ENCODE measurements at regions not wholly inside any gene's neighbourhood (a gene's known extent, or its start where the extent isn't known, plus 50 kb on each side); places are given as distances from the start of the nearest gene placed in this dataset.
"Not testable (repeated sequence)": the region's sequence is repeated elsewhere in the genome, so short reads cannot be mapped to it uniquely, and the experiment has no call there.

DNA sequence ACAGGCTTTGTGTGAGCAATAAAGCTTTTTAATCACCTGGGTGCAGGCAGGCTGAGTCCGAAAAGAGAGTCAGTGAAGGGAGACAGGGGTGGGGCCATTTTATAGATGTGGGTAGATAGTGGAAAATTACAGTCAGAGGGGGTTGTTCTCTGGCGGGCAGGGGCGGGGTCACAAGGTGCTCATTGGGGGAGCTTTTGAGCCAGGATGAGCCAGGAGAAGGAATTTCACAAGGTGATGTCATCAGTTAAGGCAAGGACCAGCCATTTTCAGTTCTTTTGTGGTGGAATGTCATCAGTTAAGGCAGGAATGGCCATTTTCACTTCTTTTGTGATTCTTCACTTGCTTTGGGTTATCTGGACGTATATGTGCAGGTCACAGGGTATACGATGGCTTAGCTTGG lies 571.3 kb upstream of the PCDH7 start:
- not testable (repeated sequence) for DNase-seq (ENCODE audit: low spot score)

DNA sequence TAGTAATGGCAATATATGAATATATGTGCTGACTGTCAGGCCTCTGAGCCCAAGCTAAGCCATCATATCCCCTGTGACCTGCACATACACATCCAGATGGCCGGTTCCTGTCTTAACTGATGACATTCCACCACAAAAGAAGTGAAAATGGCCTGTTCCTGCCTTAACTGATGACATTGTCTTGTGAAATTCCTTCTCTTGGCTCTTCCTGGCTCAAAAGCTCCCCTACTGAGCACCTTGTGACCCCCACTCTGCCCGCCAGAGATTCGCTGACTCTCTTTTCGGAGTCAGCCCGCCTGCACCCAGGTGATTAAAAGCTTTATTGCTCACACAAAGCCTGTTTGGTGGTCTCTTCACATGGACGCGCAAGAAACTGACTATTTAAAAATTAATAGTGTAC lies 570.6 kb upstream of the PCDH7 start:
- not testable (repeated sequence) for DNase-seq (ENCODE audit: low spot score)

DNA sequence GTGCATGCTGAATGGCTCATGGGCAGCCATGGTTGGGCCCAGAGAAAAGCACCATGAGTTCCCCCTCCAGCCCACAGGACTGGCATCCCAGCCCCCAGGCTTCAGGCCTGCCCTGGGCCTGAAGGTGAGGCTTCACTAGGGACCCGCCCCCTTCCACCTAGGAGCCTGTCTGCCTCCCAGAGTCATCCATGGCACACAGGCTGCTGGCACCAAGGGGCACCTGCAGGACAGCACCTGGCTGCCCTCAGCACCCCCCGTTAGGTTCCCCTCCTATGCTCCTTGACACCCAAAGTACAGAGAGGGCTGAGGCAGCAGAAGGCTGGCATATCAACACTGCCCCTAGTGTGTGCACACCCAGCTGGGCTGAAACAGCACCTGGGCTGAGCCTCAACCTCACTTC lies 566.7 kb upstream of the PCDH7 start:
- no peak for DNase-seq (ENCODE audit: low spot score)

DNA sequence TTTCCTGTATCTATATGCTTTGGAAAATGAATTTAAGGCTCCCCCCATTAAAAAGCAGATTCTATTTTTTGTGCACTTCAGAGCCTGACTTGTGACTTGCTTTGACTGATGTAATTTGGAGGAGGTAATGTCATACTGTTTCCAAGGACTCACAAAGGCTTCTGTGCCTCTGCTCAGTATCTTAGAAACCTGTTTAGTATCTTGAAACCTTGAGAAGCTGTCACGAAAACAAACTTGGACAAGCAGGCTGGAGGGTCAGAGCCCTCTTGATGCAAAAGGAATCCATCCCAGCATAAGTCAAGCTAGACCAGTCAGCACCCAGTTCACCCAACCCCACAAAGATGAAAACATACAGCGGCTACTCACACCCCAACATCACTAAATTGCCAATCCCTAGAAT lies 560.0 kb upstream of the PCDH7 start:
- no peak for DNase-seq (ENCODE audit: low spot score)

DNA sequence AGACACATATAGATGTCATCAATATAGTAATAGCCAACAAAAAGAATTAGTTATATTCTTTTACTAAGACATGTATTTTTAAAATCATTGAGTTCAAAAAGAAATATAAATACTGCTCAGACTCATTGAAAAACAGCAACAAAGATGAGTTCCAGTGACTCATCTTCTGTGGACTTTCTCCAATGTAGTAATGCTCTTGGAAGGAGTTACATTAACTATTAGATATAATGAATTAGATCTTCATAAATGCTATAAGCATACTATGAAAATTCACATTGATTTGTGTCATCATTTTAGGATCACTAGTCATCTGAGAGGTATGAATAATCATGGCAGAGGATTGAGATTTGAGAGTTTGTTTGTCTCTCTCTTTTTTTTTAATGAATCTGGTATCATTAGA lies 547.8 kb upstream of the PCDH7 start:
- no peak for DNase-seq (ENCODE audit: low spot score)

DNA sequence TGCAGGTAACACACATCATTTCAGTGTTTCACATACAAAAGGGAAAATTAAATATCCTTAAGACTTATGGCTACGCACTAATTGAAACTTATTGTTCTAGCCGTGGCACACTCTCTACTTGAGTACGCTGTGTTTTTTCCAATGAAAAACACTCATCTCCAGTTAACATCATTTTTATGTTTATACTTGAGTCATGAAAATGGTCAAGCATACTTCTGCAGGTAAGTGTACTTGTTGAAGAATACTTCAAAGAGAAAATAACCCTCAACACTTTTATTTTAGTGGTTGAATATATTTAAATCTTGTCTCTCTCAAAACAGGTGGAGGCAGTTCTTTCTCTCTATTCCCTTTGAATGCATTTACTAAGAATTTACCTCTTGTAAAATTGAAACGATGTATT lies 538.7 kb upstream of the PCDH7 start:
- no peak for DNase-seq (ENCODE audit: low spot score)

DNA sequence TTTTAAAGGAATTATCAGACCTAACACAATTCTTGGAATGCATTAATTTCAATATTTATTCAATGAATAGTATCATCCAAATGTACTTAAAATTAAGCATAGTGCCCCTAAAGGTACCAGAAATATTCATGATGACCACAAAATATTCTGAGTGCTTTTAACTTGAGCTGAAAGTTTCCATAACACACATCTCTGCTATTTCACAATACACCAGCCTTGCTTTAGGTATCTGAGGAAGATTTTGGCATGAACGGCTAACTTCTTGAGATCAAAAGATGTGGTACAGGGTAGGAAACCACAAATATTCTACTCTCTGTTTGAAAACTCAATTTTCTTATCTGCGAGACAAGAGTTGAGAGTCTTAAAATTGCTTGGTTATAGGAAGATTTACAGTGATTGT lies 538.3 kb upstream of the PCDH7 start:
- no peak for DNase-seq (ENCODE audit: low spot score)

DNA sequence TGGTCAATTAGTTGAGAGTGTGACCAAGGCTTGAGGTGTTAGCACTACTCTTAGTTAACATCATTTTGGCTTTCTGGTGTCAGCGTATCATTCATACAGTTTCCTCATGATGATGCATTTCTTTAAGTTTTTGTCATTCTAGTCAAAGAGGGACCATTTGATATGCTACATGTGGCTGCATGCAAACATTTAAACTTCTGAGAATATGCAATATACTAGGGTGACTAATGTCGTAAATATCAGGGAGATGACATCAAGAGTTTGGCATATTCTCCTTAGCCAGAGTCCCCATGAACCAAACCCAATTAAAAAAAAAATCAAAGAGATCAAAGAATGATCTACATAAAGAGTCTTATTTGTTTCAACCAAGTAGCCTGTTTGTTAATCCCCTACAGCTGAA lies 537.4 kb upstream of the PCDH7 start:
- no peak for DNase-seq (ENCODE audit: low spot score)

DNA sequence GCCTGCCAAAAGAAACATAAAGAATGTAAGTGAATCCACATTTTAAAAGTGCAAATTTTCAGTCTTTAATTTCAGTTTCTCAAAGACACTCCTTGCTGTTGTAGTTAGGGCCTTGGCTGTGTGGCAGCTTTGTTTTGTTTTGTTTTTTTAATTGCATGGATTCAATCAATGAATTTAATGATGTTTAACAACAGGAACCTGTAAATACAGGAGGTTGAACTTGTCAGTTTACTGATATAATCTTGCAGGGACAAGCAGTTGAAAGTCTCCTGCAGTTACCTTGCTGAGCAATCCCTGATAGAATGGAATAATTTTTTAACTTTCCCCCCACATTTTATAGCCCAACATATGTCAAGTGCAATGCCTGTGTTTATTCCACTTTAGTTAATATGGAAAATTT lies 528.3 kb upstream of the PCDH7 start:
- DNase-seq (ENCODE audit: low spot score) = no peak

DNA sequence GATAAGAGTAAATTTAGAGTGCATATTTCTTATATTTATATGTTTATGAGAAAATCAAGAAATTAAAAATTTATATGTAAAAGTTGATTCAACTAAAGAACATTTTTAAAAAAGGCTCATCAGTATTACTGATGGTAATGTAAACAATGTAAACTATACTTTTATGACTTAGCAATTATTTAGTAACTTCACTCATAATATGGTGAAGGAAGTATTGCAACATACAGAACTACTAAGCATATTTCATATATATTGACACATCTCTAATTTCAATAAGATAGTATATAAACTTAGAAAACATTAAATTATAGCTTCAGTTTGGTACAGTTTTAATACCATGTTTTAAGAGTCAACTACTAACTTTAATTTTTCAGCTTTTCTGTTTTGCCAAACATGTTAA lies 512.8 kb upstream of the PCDH7 start:
- no peak for DNase-seq (ENCODE audit: low spot score)

DNA sequence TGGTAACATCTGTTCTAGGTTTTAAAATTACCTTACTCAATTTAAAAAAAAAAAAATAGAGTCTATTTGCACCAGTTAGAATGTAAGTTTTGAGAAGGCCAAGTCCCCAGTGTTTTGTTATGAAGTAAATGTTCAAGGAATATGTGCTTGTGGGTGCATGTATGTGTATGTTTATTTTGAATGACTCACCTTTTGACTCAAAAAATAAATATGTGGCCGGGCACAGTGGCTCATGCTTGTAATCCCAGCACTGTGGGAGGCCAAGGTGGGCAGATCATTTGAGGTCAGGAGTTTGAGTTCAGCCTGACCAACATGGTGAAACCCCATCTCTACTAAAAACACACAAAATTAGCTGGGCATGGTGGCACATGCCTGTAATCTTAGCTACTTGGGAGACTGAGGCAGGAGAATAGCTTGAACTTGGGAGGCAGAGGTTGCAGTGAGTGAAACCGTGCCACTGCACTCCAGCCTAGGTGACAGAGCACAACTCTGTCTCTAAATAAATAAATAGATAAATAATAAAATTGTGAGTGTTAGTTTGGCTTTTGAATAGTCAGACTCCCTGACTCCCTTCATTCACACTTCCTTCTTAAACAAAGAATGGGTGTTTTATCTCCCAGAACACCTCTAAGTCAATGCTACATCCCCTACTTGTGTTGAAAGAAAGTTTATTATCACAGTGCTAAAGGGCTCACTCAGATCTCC lies 511.3 kb upstream of the PCDH7 start:
- no peak for DNase-seq (ENCODE audit: low spot score)

DNA sequence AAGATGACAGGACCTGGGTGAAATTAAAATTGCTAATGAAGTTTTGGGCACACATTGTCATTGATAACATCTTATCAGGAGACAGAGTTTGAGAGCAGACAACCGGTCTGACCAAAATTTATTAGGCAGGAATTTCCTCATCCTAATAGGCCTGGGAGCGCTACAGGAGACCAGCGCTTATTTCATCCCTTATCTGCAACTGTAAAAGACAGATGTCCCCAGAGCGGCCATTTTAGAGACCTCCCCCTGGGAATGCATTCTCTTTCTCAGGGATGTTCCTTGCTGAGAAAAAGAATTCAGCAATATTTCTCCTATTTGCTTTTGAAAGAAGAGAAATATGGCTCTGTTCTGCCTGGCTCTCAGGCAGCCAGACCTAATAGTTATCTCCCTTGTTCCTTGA lies 504.2 kb upstream of the PCDH7 start:
- peak; percentile 22 for DNase-seq (ENCODE audit: low spot score)

DNA sequence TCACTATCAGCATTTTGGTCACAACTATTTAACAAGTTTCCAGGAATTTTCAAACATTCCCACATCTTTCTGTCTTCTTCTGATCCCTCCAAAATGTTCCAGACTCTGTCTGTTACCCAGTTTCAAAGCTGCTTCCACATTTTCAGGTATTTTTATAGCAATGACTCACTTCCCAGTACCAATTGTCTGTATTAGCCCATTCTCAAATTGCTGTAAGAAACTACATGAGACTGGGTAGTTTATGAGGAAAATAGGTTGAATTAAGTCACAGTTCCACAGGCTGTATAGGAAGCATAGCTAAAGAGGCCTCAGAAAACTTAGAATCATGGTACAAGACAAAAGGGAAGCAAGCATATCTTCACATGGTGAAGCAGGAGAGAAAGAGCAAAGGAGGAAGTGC lies 475.0 kb upstream of the PCDH7 start:
- no peak for DNase-seq (ENCODE audit: low spot score)

DNA sequence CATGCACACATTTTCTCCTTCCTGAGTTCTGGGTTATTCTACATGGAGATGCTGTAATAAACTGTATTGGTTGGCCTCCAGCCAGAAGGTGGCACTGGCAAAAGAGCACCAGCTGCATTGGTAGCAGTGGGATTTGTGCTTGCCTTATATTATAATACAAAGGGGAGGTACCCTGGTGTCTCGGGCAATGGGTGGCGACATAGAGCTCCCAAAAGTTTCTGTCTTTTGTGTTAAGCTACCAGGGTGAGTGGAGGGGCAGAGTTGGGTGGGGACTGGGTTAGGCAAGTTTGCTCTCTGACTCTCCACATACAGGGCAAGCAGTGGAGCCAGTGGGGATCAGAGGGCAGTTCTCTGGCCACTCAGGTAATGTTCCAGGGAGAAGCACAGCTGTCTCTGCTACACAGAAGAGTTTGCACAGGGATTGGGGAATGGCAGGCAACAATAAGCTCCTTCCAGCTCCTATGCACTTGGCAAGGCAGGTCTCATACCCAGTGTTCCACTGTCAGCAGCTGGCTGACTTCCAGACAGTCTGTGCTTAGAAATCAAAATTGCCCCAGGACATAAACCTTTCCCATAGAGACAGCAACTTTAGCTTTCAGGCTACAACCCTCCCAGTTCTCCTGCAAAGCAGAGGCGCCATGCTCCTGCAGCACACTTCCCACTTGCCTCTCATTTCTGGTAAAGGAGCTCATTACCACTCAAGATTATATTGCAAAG lies 463.9 kb upstream of the PCDH7 start:
- DNase-seq (ENCODE audit: low spot score) = no peak

DNA sequence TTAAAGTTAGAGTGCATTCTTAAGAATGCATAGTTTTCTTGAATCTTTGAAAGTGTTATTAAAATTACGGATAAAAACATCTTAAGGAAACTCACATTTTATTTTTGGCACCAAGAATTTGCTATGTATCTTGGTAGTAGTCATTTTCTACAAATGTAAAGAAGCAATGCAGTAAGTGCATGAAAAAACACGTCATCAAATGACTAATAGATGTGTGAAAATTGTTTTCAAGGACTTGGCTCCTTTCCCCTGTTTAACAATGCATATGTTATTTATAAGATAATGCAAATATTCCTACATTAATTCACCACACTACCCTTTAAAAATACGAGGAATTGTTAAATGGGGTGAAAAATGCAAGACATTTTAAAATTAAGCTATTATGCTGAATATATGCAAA lies 461.2 kb upstream of the PCDH7 start:
- DNase-seq (ENCODE audit: low spot score) = no peak

DNA sequence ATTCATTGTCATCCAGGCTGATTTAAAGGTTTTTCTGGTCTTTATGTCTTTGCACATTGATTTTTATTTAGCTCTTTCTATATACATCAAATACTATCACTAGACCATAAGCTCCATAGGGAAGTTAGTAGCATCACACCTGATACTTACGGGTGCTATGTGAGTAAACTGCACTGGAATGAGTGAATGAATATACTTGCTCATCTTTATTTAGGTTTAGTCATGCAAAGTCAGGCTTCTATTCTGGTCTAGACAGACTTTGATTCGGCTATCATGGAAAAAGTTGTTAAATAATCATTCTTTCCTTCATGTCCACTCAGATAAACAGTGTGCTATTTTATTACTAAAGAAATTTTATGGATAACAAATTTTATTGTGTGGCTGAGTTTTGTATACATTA lies 457.8 kb upstream of the PCDH7 start:
- no peak for DNase-seq (ENCODE audit: low spot score)

DNA sequence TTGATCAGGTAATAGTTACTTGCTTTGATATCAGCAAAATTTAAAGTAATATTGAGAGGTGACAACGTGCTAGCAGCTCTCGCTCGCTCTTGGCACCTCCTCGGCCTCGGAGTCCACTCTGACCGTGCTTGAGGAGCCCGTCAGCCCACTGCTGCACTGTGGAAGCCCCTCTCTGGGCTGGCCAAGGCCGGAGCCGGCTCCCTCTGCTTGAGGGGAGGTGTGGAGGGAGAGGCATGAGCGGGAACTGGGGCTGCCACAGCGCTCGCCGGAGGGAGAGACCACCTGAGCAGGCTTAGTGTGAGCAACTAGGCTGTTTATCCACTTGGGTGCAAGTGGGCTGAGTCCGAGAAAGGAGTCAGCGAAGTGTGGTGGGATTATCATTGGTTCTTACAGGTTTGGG lies 455.7 kb upstream of the PCDH7 start:
- no peak for DNase-seq (ENCODE audit: low spot score)

DNA sequence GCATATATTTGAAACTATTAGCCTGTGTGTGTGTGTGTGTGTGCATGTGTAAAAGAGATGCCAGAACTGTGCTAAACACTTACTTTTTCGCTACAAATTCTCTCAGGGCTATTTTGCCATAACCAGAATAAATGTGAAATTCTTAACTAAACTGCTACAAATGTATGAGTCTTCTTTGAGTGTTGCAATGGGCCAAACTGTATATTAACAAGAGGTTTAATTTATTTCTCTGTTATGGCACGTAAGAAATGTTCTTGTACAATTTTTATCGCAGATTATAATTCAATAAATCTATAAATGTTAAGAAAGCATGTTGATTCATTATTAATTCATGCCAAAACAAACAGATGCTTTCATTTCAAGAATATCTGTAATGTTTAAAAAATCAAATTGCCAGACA lies 454.5 kb upstream of the PCDH7 start:
- no peak for DNase-seq (ENCODE audit: low spot score)

DNA sequence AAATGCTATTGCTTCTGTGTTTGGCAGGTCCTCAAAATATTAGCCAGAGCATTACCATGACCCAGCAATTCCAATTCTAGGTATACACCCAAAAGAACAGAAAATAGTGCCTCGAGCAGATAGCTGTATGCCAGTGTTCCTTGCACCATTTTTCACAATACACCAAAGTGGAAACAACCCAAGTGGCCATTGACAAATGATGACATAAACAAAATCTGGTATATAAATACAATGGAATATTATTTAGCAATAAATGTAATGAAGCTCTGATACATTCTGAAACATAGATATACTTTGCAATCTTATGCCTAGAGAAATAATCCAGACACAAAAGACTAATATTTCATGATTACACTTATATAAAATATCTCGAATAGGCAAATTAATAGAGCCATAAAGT lies 451.8 kb upstream of the PCDH7 start:
- DNase-seq (ENCODE audit: low spot score) = no peak

DNA sequence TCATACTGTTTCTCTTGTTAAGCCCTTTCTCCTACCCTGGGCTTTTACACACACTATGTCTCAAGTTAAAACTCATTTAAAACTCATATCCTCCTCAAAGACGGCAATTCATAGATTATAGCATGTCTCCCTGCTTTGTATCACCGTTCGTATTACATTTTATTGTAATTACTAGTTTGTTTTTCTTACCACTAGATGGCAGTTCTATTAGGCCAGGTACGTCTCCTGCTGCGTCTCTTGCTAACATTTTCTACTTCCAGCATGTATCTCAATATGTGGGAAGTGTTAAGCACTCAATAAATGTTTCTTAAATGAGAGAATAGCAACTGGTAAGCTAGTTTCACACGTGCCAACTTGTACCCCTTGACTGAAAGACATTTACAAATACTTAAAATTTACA lies 450.3 kb upstream of the PCDH7 start:
- DNase-seq (ENCODE audit: low spot score) = peak; percentile 7

DNA sequence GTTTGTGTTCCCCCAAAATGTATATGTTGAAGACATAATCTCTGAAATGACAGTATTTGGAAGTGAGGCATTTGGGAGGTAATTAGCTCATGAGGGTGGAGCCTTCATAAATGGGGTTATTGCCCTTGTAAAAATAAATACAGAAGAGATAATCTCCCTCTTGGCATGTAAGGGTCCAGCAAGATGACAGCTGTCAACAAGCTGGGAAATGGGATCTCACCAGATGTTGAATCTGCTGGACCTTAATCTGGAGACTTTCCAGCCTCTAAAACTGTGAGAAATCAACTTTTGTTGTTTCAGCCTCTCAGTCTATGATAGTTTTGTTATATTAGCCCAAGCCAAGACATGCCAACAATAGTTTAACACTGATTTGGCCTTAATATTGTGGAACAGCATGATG lies 438.2 kb upstream of the PCDH7 start:
- no peak for DNase-seq (ENCODE audit: low spot score)

DNA sequence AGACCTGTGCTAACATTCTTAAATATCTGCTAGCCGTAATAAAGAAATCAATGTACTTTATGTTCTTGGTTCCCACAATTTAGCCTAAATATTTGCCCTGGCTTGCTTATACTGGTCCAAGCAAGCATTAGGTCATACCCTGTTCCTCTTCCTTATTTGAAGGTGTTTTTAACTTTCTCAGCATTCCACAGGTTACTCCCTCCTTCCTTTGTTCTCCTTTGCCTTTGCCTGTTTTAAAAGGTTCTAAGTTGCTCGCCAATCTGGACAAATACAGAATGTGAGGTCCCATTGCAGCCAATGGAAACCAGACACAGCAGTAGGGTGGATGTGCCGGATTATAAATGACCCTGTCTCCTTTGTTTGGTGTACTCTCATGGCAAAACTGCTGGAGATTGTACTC lies 436.8 kb upstream of the PCDH7 start:
- no peak for DNase-seq (ENCODE audit: low spot score)

DNA sequence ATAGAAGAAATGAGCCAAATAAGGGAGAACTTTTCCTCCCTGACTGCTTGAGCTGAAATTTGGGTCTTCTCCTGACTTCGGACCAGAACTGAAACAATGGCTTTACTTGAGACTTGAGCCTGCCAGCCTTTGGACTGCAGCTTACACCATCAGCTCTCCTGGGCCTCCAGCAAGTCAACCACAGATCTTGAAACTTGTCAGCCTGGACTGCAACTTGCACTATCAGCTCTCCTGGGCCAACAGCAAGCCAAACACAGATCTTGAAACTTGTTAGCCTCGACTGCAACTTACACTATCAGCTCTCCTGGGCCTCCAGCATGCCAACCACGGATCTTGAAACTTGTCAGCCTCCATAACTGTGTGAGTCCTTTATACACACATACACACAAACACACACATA lies 425.9 kb upstream of the PCDH7 start:
- DNase-seq (ENCODE audit: low spot score) = no peak

DNA sequence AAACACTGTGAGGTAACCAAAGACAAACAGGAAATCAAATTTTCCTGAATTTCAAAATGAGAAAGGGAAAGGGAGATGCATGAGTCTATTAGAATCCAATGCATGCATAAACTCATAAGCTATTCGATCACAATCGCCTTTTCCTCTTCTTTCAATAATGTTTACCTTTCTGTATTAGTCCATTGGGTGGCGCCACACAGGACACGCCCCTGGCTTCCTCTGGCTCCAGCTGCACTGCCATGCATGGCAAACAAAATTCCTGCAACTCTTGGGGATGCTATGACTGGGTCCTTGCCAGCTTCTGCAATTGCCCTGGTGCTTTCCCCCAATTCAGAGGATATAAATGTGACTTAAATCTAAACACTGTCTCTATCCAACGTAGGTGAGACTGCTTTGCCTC lies 424.5 kb upstream of the PCDH7 start:
- no peak for DNase-seq (ENCODE audit: low spot score)

Data from SK-N-DZ (cell line).